ENCODE measurements at regions not wholly inside any gene's neighbourhood (a gene's known extent, or its start where the extent isn't known, plus 50 kb on each side); places are given as distances from the start of the nearest gene placed in this dataset.
"Not testable (repeated sequence)": the region's sequence is repeated elsewhere in the genome, so short reads cannot be mapped to it uniquely, and the experiment has no call there.

DNA sequence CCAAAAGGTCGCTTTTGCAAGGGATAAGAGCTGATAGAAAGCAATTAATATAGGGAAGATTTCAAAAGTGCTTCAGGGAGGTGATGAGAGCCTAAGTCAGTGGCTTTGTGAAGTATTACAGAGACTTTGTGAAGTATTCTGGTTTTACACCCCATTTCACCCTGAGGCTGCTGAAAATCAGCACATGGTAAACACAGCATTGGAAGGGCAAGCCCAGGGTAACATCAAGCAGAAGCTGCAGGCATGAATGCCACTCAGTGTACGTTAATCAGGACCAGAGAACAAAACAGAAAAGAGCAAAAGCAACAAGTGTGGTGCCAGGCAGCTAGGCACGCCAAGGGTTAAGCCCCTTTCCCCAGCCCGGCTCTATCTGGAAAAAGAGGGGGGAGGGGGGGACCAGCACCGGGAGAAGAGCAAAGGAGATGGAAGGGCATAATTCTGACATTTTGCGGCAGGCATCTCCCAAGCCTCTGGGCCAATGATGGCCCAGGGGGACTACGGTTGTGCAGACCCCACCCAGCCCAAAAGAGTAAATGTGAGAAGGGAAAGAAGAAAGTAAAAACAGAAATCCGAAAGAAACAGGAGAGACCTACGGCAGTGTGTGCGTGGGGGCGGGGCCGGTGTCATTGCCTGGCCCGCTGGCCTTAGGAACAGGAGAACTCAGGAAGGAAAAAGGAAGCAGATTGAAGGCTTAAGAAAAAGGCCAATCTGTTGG, 58.9 kb downstream of the DHRS2 start:
- DNase-seq (ENCODE audit: low spot score): no peak

DNA sequence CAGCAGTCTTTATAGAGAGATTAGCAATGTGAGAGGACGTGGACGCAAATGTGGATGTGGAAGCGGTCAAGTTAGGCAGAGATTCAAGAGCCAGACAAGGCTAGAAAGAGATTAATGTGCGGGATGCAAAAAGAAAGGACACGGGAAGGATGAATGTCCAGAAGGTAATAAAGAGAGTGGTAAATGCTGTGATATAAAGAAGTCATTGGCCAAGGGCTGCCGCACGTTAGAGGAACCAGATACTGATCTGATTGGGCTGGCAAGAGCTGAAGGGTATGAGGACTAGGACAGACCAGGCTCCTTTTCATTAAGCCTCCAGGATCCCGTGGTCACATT, 59.5 kb downstream of the DHRS2 start:
- no peak for DNase-seq (ENCODE audit: low spot score)

DNA sequence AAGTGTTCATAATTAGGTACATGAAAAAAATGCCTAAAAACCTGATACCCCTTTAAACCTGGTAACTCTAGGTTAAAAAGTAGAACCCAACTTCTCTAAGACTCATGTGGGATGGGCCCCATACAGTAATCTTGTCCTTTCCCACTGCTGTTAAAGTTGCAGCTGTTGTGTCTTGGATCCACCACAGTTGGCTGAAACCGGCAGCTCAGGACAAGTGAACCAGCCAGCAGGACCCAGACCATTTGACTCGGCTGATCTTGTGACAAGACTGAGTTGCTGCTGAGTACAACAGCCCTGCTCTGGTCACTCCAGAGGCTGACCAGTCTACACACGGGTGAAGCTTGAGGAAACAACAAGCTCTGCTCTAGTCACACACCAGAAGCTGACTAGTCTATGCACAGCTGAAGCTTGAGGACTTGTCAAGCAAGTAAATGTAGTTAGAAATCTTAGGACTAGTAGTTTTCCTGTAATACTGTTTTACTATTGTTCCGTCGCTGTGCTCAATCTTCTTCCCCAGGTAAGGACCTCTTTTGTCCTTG, 60.6 kb downstream of the DHRS2 start:
- DNase-seq (ENCODE audit: low spot score): no peak

DNA sequence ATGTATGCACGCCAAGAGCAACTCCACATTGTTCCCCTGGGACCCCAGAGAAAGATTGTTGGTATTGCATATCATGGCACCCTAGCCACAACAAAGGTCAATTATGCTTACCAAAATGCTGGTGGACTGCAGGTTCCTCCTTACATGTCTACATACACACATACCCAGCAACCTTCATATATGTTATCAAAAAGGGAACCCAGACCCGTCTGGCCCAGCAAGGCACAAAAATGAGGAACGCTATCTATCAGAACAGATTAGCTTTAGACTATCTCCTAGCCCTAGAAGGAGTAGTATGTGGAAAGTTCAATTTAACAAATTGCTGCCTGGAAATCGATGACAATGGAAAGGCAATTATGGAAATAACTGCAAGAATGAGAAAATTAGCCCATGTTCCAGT, 61.5 kb downstream of the DHRS2 start:
- DNase-seq (ENCODE audit: low spot score): no peak

DNA sequence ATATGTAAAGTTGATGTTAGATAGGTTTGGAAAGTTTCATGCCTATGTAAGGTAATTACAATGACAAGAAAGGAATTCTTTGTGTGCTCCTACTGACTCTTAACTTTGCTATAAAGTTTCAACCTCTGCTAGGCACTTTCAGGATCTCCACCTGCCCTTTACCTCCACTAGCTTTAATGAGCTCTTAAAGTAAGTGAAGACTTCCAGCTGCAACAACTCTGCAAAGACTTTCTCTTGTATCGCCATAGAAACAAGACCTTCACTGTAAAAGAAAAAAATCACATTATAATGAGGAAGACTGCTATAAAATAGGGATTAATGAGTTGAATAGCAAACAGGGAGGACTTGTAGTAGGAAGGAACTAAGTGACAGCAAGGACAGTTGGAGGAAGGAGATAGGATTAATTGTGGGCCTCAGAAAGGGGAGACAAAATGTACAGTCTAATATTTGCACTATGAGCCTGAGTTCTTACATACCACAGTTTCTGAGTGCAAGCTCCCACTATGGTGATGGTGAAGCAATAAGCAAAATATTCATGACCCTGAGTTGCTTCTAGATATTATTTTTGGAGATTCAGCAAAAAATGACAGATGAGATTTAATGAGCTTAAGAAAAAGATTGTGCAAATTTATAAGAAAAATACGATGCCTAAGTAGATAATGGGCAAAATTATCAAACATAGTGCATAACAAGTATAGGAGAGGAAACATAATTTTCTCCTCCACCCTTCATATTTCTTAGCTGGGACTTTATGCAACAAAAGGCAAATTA, 66.7 kb downstream of the DHRS2 start:
- DNase-seq (ENCODE audit: low spot score): no peak

DNA sequence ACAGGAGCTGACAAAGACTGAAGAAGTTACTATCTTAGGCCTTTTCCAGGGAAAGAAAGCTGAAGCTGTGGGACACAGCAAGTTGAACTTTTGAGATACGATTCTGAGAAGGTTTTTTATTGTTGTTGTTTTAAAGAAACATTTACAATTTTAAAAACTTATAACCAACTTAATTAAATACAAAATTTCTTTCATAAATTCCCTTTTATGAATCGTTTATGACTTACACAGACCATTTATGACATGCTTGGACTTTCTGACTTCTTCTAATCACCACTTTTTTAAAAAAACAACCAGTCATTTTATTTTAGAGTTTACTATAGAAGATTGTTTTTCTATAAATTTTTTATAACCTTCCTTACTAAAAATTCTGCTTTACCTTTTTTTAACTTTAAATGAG, 68.7 kb downstream of the DHRS2 start:
- DNase-seq (ENCODE audit: low spot score): no peak

DNA sequence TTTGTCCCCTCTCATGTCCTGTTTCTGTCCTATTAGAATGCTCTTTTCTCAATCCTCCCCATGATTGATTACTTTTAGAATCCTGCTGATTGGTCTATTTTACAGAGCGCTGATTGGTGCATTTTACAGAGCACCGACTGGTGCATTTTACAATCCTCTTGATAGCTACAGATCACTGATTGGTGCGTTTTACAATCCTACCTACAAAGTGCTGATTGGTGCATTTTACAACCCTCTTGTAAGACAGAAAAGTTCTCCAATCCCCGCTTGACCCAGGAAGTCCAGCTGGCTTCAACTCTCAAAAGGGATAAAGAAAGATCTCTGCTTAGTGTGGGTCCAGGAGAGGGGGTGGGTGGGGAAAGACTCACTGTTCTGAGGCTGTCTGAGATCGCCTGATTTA, 71.3 kb downstream of the DHRS2 start:
- no peak for DNase-seq (ENCODE audit: low spot score)

DNA sequence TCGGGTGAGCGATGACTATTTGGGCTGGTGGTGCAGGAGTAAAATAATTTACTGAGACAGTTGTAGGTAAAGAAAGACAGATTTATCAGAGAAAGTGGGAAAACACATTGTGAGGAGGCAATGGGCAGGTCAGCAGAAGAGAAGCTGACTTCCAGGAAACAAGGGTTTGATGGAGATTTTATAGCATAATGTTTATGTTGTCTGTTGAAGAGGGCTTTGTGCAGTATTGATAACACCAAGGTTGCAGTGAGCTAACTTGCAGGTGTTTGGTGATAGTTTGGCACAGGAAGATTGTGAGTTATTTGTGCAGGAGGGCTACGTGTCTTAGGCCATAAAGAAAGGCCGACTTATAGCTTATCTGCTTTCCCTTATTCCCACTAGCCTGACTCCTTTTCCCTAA, 72.2 kb downstream of the DHRS2 start:
- DNase-seq (ENCODE audit: low spot score): no peak

DNA sequence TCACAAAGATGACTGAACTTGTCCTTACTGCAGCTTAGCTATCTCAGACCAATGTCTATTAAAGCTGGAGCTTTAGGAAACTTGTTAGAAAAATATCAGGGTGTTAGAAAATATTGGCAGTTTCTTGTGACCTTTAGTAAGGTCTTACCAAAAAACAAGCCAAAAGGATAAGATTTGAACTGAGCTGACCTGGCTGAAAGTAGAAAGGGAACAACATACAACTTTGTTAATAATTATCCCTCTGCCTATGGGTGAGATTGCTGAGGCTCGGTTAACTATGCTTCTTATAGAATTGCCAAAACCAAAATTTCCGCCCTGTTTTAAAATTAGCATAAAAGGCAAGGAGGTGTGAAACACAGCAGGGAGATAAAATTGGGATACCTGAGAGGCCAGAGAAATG, 73.8 kb downstream of the DHRS2 start:
- no peak for DNase-seq (ENCODE audit: low spot score)

DNA sequence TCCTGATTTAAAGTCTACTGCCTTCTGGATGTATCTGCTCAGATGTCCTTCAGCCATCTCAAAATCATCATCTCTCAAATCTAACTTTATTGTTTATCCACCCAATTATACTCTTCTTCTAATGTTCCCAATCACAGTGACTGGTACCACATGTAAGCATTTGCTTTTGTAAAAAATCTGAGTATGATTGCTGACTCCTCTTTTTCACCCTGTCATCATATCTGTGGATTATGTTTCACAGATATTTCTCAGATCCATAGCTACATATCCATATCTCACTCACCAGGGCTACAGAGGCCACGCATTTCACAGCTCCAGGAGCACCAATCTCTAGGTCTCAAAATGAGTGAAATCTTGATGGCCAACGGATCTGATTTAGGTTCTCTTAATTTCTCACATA, 76.1 kb downstream of the DHRS2 start:
- DNase-seq (ENCODE audit: low spot score): no peak

DNA sequence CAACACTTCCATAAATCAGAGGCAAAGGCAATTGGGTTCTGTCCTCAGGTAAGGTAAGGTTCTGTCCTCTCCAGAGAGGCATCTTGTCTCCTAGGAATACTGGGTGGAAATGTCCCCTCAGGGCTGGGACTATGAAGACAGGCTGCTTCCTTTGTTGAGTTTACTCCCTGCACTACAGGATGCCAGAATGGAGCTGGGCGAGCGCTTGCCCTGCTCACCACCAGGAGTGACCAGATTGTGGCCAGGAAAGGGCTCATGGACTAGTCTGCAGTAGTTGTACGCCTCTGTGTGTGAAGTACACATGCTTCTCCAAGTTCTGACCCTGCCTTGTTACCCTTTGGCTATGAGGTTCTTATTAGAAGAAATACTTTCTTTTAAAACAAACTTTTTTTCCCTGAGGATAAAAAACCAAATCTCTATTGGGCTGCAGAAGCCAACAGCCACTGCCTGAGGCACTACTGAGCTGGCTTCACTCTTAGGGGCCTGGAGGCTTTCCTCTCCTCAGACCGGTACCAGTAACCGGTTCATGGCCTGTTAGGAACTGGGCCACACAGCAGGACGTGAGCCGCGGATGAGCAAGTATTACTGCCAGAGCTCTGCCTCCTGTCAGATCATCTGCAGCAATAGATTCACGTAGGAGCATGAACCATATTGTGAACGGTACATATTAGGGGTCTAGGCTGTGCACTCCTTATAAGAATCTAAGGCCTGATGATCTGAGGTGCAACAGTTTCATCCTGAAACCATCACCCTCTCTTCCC, 83.2 kb downstream of the DHRS2 start:
- DNase-seq (ENCODE audit: low spot score): no peak

DNA sequence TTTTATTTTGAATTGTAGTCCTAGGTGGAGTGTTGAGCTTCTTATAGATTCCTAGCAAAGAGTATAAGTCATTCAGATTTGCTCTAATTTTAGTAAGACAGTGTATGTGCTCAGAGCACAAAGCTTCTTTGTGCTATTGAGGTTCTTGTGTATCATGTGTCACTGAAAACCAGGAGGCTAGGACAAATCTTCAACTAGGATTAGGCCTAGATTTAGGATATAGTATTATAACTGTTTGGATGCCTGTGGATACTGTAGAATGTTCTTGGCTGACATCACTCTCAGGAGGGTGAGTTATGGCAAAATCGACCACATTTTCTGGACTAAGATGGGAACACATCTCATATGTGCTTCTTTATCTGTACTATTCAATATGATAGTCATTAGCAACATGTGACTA, 86.5 kb downstream of the DHRS2 start:
- DNase-seq (ENCODE audit: low spot score): no peak

DNA sequence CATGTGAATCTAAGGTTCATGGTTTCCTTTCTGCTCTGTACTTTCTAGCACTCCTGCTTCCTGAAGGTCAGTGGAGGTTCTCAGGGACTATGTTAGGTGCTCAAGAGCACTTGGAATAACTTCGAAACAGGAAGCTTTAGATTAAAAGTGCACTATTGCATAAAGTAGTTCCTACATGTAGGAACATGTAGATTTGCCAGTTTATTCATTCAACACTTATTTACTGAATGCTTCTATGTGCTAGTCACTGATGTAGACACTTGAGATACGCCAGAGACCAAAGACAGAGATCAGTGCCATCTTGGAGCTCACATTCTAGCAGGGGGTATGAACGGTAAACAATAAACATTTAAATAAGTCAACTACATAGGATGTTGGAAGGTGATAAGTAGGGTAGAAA, 87.7 kb downstream of the DHRS2 start:
- no peak for DNase-seq (ENCODE audit: low spot score)

DNA sequence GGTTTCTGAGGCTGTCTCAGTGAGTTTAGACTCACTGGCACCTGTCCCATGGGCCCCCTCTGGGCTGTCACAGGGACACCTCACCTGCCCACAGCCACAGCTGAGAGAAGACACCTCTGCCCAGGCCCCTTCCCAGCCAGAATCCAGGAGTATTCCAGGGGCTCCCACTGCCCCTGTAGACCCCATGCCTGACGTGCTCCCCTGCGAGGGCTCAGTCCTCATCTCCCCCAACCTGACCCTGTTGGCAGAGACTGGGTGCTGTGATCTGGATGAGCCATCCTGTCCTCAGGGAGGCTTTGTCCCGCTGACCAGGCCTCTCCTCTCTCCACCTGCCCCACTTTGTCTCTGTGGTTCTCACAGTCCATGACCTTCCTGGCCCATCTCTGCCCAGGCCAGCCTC, 89.4 kb downstream of the DHRS2 start:
- no peak for DNase-seq (ENCODE audit: low spot score)

DNA sequence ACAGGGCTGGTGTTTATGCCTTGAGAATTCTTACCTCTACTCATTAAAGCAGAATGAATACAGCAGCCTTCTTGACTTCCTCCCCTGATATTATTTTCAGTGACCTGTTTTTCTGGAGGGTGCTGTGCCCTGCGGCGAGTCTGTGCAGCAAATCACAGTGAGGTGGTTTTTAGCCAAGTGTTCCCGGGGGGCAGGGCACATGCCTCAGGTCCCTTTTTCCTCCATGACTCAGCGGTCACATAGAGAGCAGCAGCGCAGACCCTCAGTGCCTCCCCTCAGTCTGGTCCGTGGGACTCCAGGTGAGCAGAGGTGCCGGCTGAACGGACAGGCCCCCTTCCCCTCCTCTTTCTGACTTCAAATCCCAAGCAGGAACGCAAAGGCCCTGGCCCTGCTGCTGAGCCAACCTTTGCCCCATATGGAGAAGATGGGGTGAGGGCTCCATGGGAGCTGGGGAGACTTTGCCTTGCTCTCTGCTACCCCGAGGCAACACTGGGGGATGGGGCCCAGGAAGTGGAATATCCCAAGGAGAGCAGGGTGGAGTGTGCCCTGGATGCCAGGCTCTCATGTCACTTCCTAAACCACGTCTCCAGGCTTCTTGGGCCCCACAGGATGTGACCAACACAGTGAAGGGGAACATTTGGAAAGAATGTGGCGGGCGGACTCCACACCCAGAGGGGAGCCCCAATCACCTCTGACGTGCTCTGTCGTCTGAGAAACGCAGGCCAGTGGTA, 90.0 kb downstream of the DHRS2 start:
- no peak for DNase-seq (ENCODE audit: low spot score)

DNA sequence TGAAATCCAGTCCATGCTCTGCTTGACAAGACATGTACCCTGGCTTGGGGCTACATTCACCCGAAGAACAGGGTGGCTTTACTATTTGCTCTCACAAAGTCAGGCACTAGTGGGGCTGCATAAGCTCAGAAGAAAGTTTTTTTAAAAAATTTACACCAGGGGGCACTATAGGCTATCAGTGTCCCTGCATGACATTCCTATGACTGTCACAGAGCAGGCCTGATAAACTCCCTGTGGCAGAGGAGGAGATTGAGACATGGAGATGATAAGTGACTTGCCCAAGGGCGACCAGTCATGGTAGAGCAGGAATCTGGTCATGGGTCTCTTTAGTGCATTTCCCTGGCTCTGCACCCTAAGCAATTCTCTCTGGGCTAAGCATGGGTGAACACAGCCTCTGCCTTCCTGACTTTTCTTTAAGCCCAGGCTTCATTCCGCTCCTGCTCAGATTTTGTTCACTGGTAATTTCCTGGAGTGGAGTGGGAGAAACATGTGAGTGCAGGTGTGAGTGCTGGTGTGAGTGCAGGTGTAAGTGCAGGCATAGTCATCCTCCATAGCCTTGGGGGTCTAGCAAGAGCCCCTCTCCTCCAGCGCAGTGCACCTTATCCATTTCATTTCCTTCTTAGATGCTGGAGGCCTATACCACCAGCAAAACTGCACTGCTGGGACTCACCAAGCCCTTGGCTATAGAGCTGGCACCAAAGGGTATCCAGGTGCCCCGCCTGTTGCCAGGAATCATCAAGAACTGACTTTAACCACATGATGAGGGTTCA, 91.6 kb downstream of the DHRS2 start:
- peak; percentile 79 for DNase-seq (ENCODE audit: low spot score)

DNA sequence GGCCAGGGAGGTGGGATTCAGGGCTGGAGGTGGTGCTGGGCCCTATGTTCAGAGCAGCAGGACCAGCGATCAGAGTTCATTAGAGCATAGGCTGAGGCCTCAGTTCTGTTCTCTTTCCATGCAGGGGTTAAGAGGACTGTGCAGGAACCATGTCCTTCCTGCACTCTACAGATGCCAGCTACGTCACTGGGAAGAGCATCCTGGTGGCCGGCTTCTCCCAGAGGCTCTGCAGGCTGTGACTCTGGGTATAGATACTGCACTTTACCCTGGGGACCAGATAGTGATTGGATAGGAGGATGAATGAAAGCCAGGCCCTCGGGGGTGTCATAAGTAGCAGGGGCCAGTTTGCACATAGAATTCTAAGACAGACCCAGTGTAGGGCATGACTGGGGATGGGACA, 92.6 kb downstream of the DHRS2 start:
- no peak for DNase-seq (ENCODE audit: low spot score)

DNA sequence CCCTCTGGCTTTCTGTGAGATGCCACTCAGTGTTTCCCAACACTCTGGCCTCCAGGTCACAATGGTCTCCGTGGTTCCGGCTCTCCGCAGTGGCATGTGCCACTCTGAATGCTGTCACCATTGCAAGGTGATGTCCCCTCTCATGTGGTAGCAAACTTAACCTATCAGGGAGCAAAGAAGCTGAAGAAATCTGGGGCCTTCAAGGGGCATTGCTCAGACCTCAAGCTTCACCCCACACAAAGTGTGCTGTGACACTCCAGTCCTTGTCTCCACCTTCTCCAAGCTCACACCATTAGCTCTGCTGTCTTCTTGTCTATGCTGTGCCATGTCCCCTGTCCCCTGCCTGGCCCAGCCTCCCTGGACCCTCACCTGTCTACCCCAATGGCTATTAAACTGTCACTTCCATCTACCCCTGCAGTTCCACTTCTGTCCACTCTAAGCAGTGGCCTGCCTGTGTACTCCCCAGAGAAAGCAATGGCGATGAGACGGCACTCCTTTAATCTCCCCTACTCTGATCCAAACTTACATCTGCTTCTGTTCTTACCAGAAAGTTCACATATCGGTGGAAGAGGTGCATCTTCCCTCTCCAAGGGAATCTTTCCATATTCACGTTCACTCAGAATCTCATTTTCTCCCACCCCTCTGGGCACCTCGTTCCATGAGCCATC, 93.7 kb downstream of the DHRS2 start:
- no peak for DNase-seq (ENCODE audit: low spot score)

DNA sequence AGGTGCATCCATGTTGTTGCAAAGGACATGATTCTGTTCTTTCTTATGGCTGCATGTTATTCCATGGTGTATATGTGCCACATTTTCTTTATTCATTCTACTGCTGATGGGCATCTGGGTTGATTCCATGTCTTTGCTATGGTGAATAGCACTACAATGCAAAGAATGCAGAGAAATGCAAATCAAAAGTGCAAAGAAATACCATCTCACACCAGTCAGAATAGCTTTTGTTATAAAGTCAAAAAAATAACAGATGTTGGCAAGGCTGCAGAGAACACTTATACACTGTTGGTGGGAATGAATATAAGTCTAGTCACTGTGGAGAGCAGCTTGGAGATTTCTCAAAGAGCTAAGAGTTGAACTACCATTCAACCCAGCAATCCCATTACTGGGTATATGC, 99.2 kb downstream of the DHRS2 start:
- no peak for DNase-seq (ENCODE audit: low spot score)

DNA sequence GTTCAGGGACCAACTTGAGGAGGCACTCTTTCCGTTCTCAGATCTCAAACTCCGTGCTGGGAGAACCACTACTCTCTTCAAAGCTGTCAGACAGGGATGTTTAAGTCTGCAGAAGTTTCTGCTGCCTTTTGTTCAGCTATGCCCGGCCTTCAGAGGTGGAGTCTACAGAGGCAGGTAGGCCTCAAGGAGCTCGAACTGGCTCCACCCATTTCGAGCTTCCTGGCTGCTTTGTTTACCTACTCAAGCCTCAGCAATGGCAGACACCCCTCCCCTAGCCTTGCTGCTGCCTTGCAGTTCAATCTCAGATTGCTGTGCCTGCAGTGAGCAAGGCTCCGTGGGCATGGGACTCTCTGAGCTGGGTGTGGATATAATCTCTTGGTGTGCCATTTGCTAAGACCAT, 108.2 kb downstream of the DHRS2 start:
- not testable (repeated sequence) for DNase-seq (ENCODE audit: low spot score)

DNA sequence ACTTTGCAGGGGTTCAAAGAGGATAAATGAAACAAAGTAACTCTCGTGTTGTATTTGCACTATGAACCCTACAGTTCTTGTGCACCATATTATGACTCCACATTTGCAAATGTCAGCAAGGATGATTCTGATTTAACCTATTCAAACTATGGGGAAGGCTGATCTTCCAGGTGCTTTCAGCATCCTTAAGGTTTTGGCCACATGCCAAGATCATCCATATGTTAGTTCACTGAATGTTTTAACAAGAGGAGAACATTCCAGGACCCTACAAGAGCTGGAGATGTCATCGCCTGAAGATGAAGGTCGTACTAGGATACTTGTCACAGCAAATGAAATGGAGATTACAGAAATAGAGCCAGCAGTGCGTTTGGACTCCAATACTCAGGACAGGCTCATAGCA, 114.2 kb downstream of the DHRS2 start:
- DNase-seq (ENCODE audit: low spot score): no peak
